ENCODE measurements at regions not wholly inside any gene's neighbourhood (a gene's known extent, or its start where the extent isn't known, plus 50 kb on each side); places are given as distances from the start of the nearest gene placed in this dataset.
A peak's percentile ranks its signal among the peaks of the same experiment; 100 is the strongest.

GRCh38 chr15:53384417-53384816 is 375.0 kb downstream of the WDR72 start:
- TF ChIP-seq, protein P1, sequence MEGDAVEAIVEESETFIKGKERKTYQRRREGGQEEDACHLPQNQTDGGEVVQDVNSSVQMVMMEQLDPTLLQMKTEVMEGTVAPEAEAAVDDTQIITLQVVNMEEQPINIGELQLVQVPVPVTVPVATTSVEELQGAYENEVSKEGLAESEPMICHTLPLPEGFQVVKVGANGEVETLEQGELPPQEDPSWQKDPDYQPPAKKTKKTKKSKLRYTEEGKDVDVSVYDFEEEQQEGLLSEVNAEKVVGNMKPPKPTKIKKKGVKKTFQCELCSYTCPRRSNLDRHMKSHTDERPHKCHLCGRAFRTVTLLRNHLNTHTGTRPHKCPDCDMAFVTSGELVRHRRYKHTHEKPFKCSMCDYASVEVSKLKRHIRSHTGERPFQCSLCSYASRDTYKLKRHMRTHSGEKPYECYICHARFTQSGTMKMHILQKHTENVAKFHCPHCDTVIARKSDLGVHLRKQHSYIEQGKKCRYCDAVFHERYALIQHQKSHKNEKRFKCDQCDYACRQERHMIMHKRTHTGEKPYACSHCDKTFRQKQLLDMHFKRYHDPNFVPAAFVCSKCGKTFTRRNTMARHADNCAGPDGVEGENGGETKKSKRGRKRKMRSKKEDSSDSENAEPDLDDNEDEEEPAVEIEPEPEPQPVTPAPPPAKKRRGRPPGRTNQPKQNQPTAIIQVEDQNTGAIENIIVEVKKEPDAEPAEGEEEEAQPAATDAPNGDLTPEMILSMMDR (IDR thresholded peaks at IDR 0.05), result peak in 1 of 4 experiments; percentile 17
- TF ChIP-seq POLR2A (IDR thresholded peaks at IDR 0.05), result no peak
